Adrenal gland (tissue), 9 donors: ENCODE measurements at regions not wholly inside any gene's neighbourhood (a gene's known extent, or its start where the extent isn't known, plus 50 kb on each side); places are given as distances from the start of the nearest gene placed in this dataset.

Source experiments
- DNase-seq, 7 donors: peaks; one replicate each; pipeline ENCODE4 v3.0.0-alpha.2; 2019 to 2020
- H3K27ac ChIP-seq, 5 donors: fragments of 200-600 bp; sonication (generic) in 4 of 5; 1 replicate in 3 of 5; 2 replicates in 2 of 5; pipeline versions ENCODE4 v1.5.1 to v1.8.0; 2016 to 2020; ENCODE audit warnings: mild to moderate bottlenecking in 1 of 5
- H3K27me3 ChIP-seq: fragments of 200-600 bp; 2 replicates; pipeline ENCODE4 v1.8.0; 2021
- H3K36me3 ChIP-seq, 2 donors: fragments of 200-600 bp; replicated peaks in 1 of 2; 1 replicate in 1 of 2; 2 replicates in 1 of 2; pipeline versions ENCODE4 v1.5.1 to v1.8.0; 2018 to 2022
- H3K4me1 ChIP-seq, 2 donors: fragments of 200-600 bp; replicated peaks in 1 of 2; 1 replicate in 1 of 2; 2 replicates in 1 of 2; pipeline versions ENCODE4 v1.5.1 to v1.8.0; 2018 to 2021
- H3K4me3 ChIP-seq, 4 donors: fragments of 200-600 bp; sonication (generic) in 3 of 4; one replicate each; pipeline ENCODE4 v1.5.1; 2016 to 2018
- H3K9me3 ChIP-seq, 3 donors: fragments of 200-600 bp; sonication (generic) in 1 of 3; replicated peaks in 1 of 3; 1 replicate in 2 of 3; 2 replicates in 1 of 3; pipeline versions ENCODE4 v1.5.1 to v1.8.0; 2016 to 2021
- CTCF ChIP-seq, 6 experiments: fragments of 450-650 bp in 4 of 6; fragments of 200-600 bp in 2 of 6; sonication (generic) in 1 of 6; IDR thresholded peaks; 1 replicate in 5 of 6; 2 replicates in 1 of 6; pipeline versions ENCODE4 v1.5.1 to v1.8.0; 2016 to 2021; ENCODE audit warnings: antibody characterized with exemption in 6 of 6, mild to moderate bottlenecking in 2 of 6, moderate library complexity in 1 of 6
- POLR2A ChIP-seq, 2 donors: fragments of 450-650 bp; IDR thresholded peaks; one replicate each; pipeline ENCODE4 v1.6.1; 2017; ENCODE audit warnings: antibody characterized with exemption in 2 of 2, mild to moderate bottlenecking in 2 of 2, moderate library complexity in 1 of 2
- WGBS, 4 donors: extraction: QIAGEN DNeasy Blood & Tissue Kit in 2 of 4; methylation state at CpG; one replicate each; pipeline versions ENCODE4 v1.1.5 to v1.1.7; 2013 to 2017; 5-methylcytosine and 5-hydroxymethylcytosine counted together
- intact Hi-C, 2 donors: fragments of 100-400 bp; cut with DNase I; formaldehyde crosslinking; loops; one replicate each; pipeline versions ENCODE4 v1.14.1 to v1.15.0; 2022 to 2023
- donor health status: healthy with polysubstance abuse.
- donor health status: Bipolar disorder and iron deficiency.
- donor health status: DM: yes; HTN: yes; CAD: no.
- donor health status: DM: no; HTN: no; CAD: no.
- donor health status: DM: no; HTN: no; CAD: no.

GRCh38 chr6:111978532-111979149 is 75.3 kb upstream of the CCN6 start:
- no peaks in the 10 kb centered on the region for H3K9me3 ChIP-seq
- H3K27me3 ChIP-seq = no peaks in the 10 kb centered on the region
- no peak for DNase-seq
- no peaks in the 10 kb centered on the region for H3K36me3 ChIP-seq
- intact Hi-C loops = no loop called here
- no peak overlapping the region for H3K27ac ChIP-seq
- WGBS, 4 donors = 73 to 88% (median 84%) methylated on average over 3 of the region's 3 CpGs
- TF ChIP-seq POLR2A (IDR thresholded peaks at IDR 0.05) = no peak
- TF ChIP-seq CTCF (IDR thresholded peaks at IDR 0.05) = no peak
- no peak overlapping the region for H3K4me3 ChIP-seq
- no peaks in the 10 kb centered on the region for H3K4me1 ChIP-seq

- Histone ChIP-seq H3K9me3 (no peaks in the 10 kb centered on the region), H3K27me3 (no peaks in the 10 kb centered on the region), H3K4me1 (no peaks in the 10 kb centered on the region), H3K4me3 (no peak overlapping the region), H3K36me3 (no peaks in the 10 kb centered on the region), H3K27ac (peak overlapping the region in 1 of 5 donors; percentile 22)
- intact Hi-C loops = no loop called here
- no peak for TF ChIP-seq CTCF (IDR thresholded peaks at IDR 0.05)
- no peak for TF ChIP-seq POLR2A (IDR thresholded peaks at IDR 0.05)
- DNase-seq = no peak
- WGBS, 4 donors = 74 to 88% (median 79%) methylated on average over 6 of the region's 6 CpGs
Observed at GRCh38 chr6:111979633-111980032, 74.3 kb upstream of the CCN6 start.

- peak overlapping the region in 2 of 5 donors; percentile 31 to 48 for H3K27ac ChIP-seq
- no peak for TF ChIP-seq POLR2A (IDR thresholded peaks at IDR 0.05)
- no peak for TF ChIP-seq CTCF (IDR thresholded peaks at IDR 0.05)
- no peaks in the 10 kb centered on the region for H3K36me3 ChIP-seq
- intact Hi-C loops = no loop called here
- no peaks in the 10 kb centered on the region for H3K9me3 ChIP-seq
- DNase-seq = peak in 4 of 7 donors; percentile 13 to 68 (median 27)
- H3K4me1 ChIP-seq = no peaks in the 10 kb centered on the region
- no peak overlapping the region for H3K4me3 ChIP-seq
- WGBS, 4 donors = 62 to 70% (median 67%) methylated on average over 6 of the region's 6 CpGs
- no peaks in the 10 kb centered on the region for H3K27me3 ChIP-seq
Observed at GRCh38 chr6:111980143-111980542, 73.8 kb upstream of the CCN6 start.

- peak in 5 of 7 donors; percentile 14 to 69 (median 39) for DNase-seq
- Histone ChIP-seq H3K27me3 (no peaks in the 10 kb centered on the region), H3K4me3 (no peak overlapping the region), H3K9me3 (no peaks in the 10 kb centered on the region), H3K4me1 (no peaks in the 10 kb centered on the region), H3K36me3 (no peaks in the 10 kb centered on the region), H3K27ac (peak overlapping the region in 2 of 5 donors; percentile 31 to 48)
- WGBS, 4 donors = 63 to 77% (median 65%) methylated on average over 8 of the region's 8 CpGs
- TF ChIP-seq POLR2A (IDR thresholded peaks at IDR 0.05) (no peak), CTCF (IDR thresholded peaks at IDR 0.05) (no peak)
- intact Hi-C loops = no loop called here
Observed at GRCh38 chr6:111980971-111981840, 72.7 kb upstream of the CCN6 start.
